HFFc6 (cell line): ENCODE measurements at regions not wholly inside any gene's neighbourhood (a gene's known extent, or its start where the extent isn't known, plus 50 kb on each side); places are given as distances from the start of the nearest gene placed in this dataset.
"Not testable (repeated sequence)": the region's sequence is repeated elsewhere in the genome, so short reads cannot be mapped to it uniquely, and the experiment has no call there.

Source experiments
- DNase-seq: peaks from one replicate; pipeline ENCODE4 v3.0.0-alpha.2; 2018
- H3K27ac Mint-ChIP-seq: 2 replicates; pipeline ENCODE4 v1.8.0; 2020; ENCODE audit warnings: mild to moderate bottlenecking, mixed read lengths
- H3K27me3 Mint-ChIP-seq: 2 replicates; pipeline ENCODE4 v1.8.0; 2021; ENCODE audit warnings: mild to moderate bottlenecking, moderate library complexity, mixed read lengths; ENCODE audit not compliant: insufficient read depth
- H3K36me3 Mint-ChIP-seq: 2 replicates; pipeline ENCODE4 v1.8.0; 2021; ENCODE audit warnings: low read depth, mixed read lengths
- H3K4me1 Mint-ChIP-seq: 2 replicates; pipeline ENCODE4 v1.8.0; 2020; ENCODE audit warnings: low read depth, mixed read lengths
- H3K4me3 Mint-ChIP-seq: 2 replicates; pipeline ENCODE4 v1.8.0; 2020; ENCODE audit warnings: mild to moderate bottlenecking, moderate library complexity, mixed read lengths
- H3K9me3 Mint-ChIP-seq: 2 replicates; pipeline ENCODE4 v1.8.0; 2020; ENCODE audit warnings: mild to moderate bottlenecking, mixed read lengths
- CTCF ChIP-seq: fragments of 200-600 bp; sonication (generic); IDR thresholded peaks from 2 replicates; pipeline ENCODE4 v1.5.0; 2021; ENCODE audit warnings: antibody characterized with exemption, mild to moderate bottlenecking

GRCh38 chr5:112535356-112535755, 116.3 kb upstream of the EPB41L4A start:
- no peak for TF ChIP-seq CTCF
- Mint-ChIP-seq H3K27ac (no peak overlapping the region), H3K4me1 (no peaks in the 10 kb centered on the region), H3K9me3 (no peaks in the 10 kb centered on the region), H3K36me3 (no peaks in the 10 kb centered on the region), H3K4me3 (no peak overlapping the region), H3K27me3 (peaks cover 15% of the 10 kb centered on the region)
- no peak for DNase-seq

GRCh38 chr5:112544558-112544957, 125.5 kb upstream of the EPB41L4A start:
- H3K36me3 Mint-ChIP-seq, H3K27ac Mint-ChIP-seq, DNase-seq, H3K9me3 Mint-ChIP-seq, H3K4me3 Mint-ChIP-seq: not testable (repeated sequence)
- peaks cover 14% of the 10 kb centered on the region for H3K27me3 Mint-ChIP-seq
- H3K4me1 Mint-ChIP-seq = peaks cover 21% of the 10 kb centered on the region

GRCh38 chr5:112546946-112547592, 128.0 kb upstream of the EPB41L4A start:
- DNase-seq = no peak
- H3K4me1 Mint-ChIP-seq = peaks cover 21% of the 10 kb centered on the region
- peaks cover 14% of the 10 kb centered on the region for H3K27me3 Mint-ChIP-seq
- H3K36me3 Mint-ChIP-seq = no peaks in the 10 kb centered on the region
- H3K9me3 Mint-ChIP-seq = no peaks in the 10 kb centered on the region
- H3K4me3 Mint-ChIP-seq = no peak overlapping the region
- no peak for TF ChIP-seq CTCF
- no peak overlapping the region for H3K27ac Mint-ChIP-seq

- H3K27ac Mint-ChIP-seq = peak overlapping the region; percentile 7; the same call in 1 of the 2 replicates
- H3K27me3 Mint-ChIP-seq = peaks cover 6% of the 10 kb centered on the region; the same call in 1 of the 2 replicates
- DNase-seq = peak; percentile 83
- peaks cover 21% of the 10 kb centered on the region for H3K4me1 Mint-ChIP-seq
- H3K36me3 Mint-ChIP-seq = no peaks in the 10 kb centered on the region
- H3K4me3 Mint-ChIP-seq = peak overlapping the region; percentile 9; the same call in 1 of the 2 replicates
- TF ChIP-seq CTCF = no peak
- H3K9me3 Mint-ChIP-seq = no peaks in the 10 kb centered on the region
Observed at GRCh38 chr5:112548246-112548881, 129.3 kb upstream of the EPB41L4A start.

- Mint-ChIP-seq H3K36me3 (no peaks in the 10 kb centered on the region), H3K4me1 (peaks cover 21% of the 10 kb centered on the region), H3K4me3 (no peak overlapping the region), H3K27me3 (peaks cover 6% of the 10 kb centered on the region; the same call in 1 of the 2 replicates), H3K9me3 (no peaks in the 10 kb centered on the region), H3K27ac (no peak overlapping the region)
- DNase-seq = no peak
- no peak for TF ChIP-seq CTCF
Observed at GRCh38 chr5:112549127-112549526, 130.1 kb upstream of the EPB41L4A start.

GRCh38 chr5:112549605-112550166, 130.6 kb upstream of the EPB41L4A start:
- Mint-ChIP-seq H3K9me3 (no peaks in the 10 kb centered on the region), H3K36me3 (no peaks in the 10 kb centered on the region), H3K27ac (no peak overlapping the region), H3K4me1 (peaks cover 27% of the 10 kb centered on the region), H3K4me3 (no peak overlapping the region), H3K27me3 (peaks cover 6% of the 10 kb centered on the region; the same call in 1 of the 2 replicates)
- TF ChIP-seq CTCF = no peak
- DNase-seq = no peak
